ENCODE measurements at regions not wholly inside any gene's neighbourhood (a gene's known extent, or its start where the extent isn't known, plus 50 kb on each side); places are given as distances from the start of the nearest gene placed in this dataset.
"Not testable (repeated sequence)": the region's sequence is repeated elsewhere in the genome, so short reads cannot be mapped to it uniquely, and the experiment has no call there.

GRCh38 chr5:50306488-50306887, 134.6 kb downstream of the EMB start:
- not testable (repeated sequence) for TF ChIP-seq CTCF, POLR2A, POLR2AphosphoS5 (IDR thresholded peaks at IDR 0.05)
